Chondrocyte (in vitro differentiated cells): ENCODE measurements at regions not wholly inside any gene's neighbourhood (a gene's known extent, or its start where the extent isn't known, plus 50 kb on each side); places are given as distances from the start of the nearest gene placed in this dataset. TPM values are rescaled to one million over a fixed set of nuclear protein-coding genes. Genes with fewer than 3 reads are reported as not detected.

Experiments used
- DNase-seq: peaks from one replicate; pipeline ENCODE4 v3.0.0; 2021; ENCODE audit warnings: mixed read lengths, low spot score
- H3K27ac Mint-ChIP-seq: one replicate; pipeline ENCODE4 v1.8.0; 2021; ENCODE audit warnings: mild to moderate bottlenecking, moderate library complexity, mixed read lengths; ENCODE audit not compliant: unreplicated experiment
- H3K27me3 Mint-ChIP-seq: 2 replicates; pipeline ENCODE4 v1.8.0; 2021; ENCODE audit warnings: low read depth, mixed read lengths
- H3K36me3 Mint-ChIP-seq: 2 replicates; pipeline ENCODE4 v1.8.0; 2021; ENCODE audit warnings: low read depth, mixed read lengths
- H3K4me1 Mint-ChIP-seq: 2 replicates; pipeline ENCODE4 v1.8.0; 2021; ENCODE audit warnings: low read depth, mild to moderate bottlenecking, mixed read lengths
- H3K4me3 Mint-ChIP-seq: one replicate; pipeline ENCODE4 v1.8.0; 2021; ENCODE audit warnings: mild to moderate bottlenecking, moderate library complexity, mixed read lengths; ENCODE audit not compliant: unreplicated experiment
- H3K9me3 Mint-ChIP-seq: 2 replicates; pipeline ENCODE4 v1.8.0; 2021; ENCODE audit warnings: low read depth, mixed read lengths
- CTCF ChIP-seq: fragments of 200-600 bp; sonication (generic); IDR thresholded peaks from 2 replicates; pipeline ENCODE4 v1.5.0; 2021; ENCODE audit warnings: antibody characterized with exemption, mild to moderate bottlenecking, moderate library complexity
- microRNA-seq: library from miRNA; unstranded; fragments of <30 nt; microRNA quantifications from one replicate; pipeline ENCODE4 v1.2.0, GENCODE V29; 2020; ENCODE audit warnings: borderline number of aligned reads

DNA sequence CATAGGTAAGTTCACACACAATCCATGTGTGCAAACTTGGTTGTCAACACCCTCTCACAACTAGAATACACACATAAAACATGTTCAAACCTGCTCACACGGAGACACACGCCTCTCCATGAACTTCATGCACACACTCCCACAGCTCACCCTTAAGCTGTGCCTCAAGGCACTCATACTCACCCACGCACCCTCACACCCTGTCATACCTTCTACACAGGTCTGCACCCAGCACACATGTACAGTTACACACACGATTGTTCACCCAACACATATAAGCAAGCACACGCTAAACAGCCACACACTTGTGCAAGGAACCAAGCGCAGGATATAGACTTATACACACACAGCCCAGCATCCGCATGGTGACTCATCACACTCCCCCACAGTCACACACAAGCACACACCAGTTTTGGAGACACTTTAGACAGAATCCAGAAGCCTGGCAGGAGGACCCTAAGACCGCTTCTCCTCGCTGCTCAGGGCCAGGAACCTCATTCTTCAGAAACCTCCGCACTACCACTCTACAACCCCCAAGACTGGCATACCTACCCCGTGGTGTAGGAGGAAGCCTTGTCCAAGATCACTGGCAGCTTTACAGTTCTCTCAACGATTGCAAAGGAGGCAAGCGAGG is 58.7 kb upstream of the ZC3H12A start:
- Mint-ChIP-seq H3K9me3 (peaks cover 6% of the 10 kb centered on the region), H3K4me1 (no peaks in the 10 kb centered on the region), H3K27ac (no peak overlapping the region), H3K36me3 (peaks cover 2% of the 10 kb centered on the region), H3K27me3 (peaks cover 11% of the 10 kb centered on the region), H3K4me3 (no peak overlapping the region)
- TF ChIP-seq CTCF = no peak
- DNase-seq = peak; percentile 35

DNA sequence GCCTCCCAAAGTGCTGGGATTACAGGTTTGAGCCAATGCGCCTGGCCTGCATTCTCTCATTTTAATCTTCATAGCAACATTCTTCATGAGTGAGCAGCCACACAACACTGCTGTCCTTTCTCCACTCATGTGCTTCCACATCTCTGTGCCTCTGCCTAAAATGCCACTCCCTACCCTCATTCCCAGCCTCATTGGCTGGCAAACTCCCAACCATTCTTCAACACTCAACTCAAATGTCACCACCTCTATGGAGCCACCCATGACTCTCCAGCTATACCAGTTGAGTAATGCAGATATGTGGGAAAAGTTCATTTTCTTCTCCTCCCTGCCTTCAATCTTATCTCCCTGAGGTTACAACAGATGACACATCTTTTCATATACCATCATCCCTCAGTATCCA is 53.9 kb upstream of the ZC3H12A start:
- no peak for TF ChIP-seq CTCF
- Mint-ChIP-seq H3K27me3 (peaks cover 37% of the 10 kb centered on the region), H3K27ac (no peak overlapping the region), H3K36me3 (peaks cover 2% of the 10 kb centered on the region), H3K9me3 (peaks cover 5% of the 10 kb centered on the region), H3K4me3 (no peak overlapping the region), H3K4me1 (no peaks in the 10 kb centered on the region)
- no peak for DNase-seq

- peaks cover 43% of the 10 kb centered on the region for H3K27me3 Mint-ChIP-seq
- no peaks in the 10 kb centered on the region for H3K36me3 Mint-ChIP-seq
- H3K4me3 Mint-ChIP-seq = no peak overlapping the region
- no peaks in the 10 kb centered on the region for H3K9me3 Mint-ChIP-seq
- no peak for DNase-seq
- no peak for TF ChIP-seq CTCF
- H3K4me1 Mint-ChIP-seq = no peaks in the 10 kb centered on the region
- no peak overlapping the region for H3K27ac Mint-ChIP-seq
These were observed 50.6 kb upstream of the ZC3H12A start for GRCh38 chr1:37423810-37424209.

DNA sequence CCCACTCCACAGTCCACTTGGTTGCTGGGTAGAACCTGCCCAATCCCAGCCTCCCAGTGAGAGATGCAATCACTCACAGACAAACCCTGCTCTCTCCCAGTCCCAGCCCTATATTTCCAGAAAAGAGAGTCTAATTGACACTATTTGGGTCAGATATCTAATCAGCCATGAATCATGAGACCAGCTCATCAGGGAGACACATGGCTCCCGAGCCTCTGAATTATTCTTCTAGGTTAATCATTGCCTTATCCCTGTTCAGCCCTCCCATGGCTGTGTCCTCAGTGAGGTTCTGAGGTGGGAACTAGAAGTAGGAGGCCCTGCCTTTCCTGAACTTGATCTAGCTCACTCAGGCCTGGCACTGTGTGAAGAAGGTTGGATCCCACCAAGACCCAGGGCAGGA is 49.9 kb upstream of the ZC3H12A start:
- H3K27ac Mint-ChIP-seq = no peak overlapping the region
- TF ChIP-seq CTCF = no peak
- H3K9me3 Mint-ChIP-seq = no peaks in the 10 kb centered on the region
- H3K4me3 Mint-ChIP-seq = no peak overlapping the region
- no peak for DNase-seq
- no peaks in the 10 kb centered on the region for H3K4me1 Mint-ChIP-seq
- H3K27me3 Mint-ChIP-seq = peaks cover 47% of the 10 kb centered on the region
- H3K36me3 Mint-ChIP-seq = no peaks in the 10 kb centered on the region

Small RNA genes in the stretch of these regions (microRNA-seq; reads per million reads assigned to microRNA genes)
- not detected for gene MIR4255
